HCT116 (cell line): ENCODE measurements at regions not wholly inside any gene's neighbourhood (a gene's known extent, or its start where the extent isn't known, plus 50 kb on each side); places are given as distances from the start of the nearest gene placed in this dataset.

ENCODE experiments used
- ATAC-seq: fragments of 200-7000 bp; cut with Tn5 transposase; 2 replicates; pipeline ENCODE4 v1.9.1; 2020; ENCODE audit warnings: mild to moderate bottlenecking, moderate library complexity
- BruUV-seq: library from RNA; stranded (reverse); fragments of 400-500 nt; replicated peaks from 2 replicates; lab custom pipeline; 2021; lab: Mats Ljungman, UMichigan
- CTCF ChIA-PET: fragments of 300-600 bp; sonication (Branson Sonifier 250); formaldehyde crosslinking; loops from one replicate; lab custom pipeline; 2021; ENCODE audit warnings: antibody characterized with exemption; lab: Charles Lee
- POLR2A ChIA-PET: fragments of 300-600, 350-600 bp; sonication (Branson Sonifier 250); formaldehyde crosslinking; loops from one replicate; lab custom pipeline; 2021; ENCODE audit warnings: antibody characterized with exemption; lab: Charles Lee
- RAD21 ChIA-PET, 2 experiments: fragments of 300-600 bp; sonication (Branson Sonifier 250); formaldehyde crosslinking; loops; one replicate each; lab custom pipeline; 2023; ENCODE audit warnings: low total read pairs in 2 of 2; ENCODE audit not compliant: uncharacterized antibody in 2 of 2, unreplicated experiment in 2 of 2, low non-redundant PET in 1 of 2; lab: Charles Lee
- DNase-seq: peaks from one replicate; pipeline ENCODE4 v3.0.0-alpha.2; 2010; ENCODE audit warnings: low read depth, low spot score
- H2AFZ ChIP-seq: fragments of 200-600 bp; shearing (Covaris generic), sonication (generic); 2 replicates; pipeline ENCODE4 v1.6.1; 2017; ENCODE audit warnings: low read depth, mixed run types, mixed read lengths, antibody characterized with exemption, low read length; ENCODE audit not compliant: poor library complexity, severe bottlenecking
- H3K27ac ChIP-seq: 2 replicates; pipeline ENCODE4 v1.5.1; 2012; ENCODE audit warnings: low read depth, low read length
- H3K27me3 ChIP-seq: fragments of 200-600 bp; sonication (generic); 2 replicates; pipeline ENCODE4 v1.6.1; 2016; ENCODE audit warnings: mixed run types, low read length, mixed read lengths; ENCODE audit not compliant: insufficient read depth
- H3K36me3 ChIP-seq, 2 experiments: fragments of 200-500 bp in 1 of 2; fragments of 200-600 bp in 1 of 2; sonication (Bioruptor generic) in 1 of 2; sonication (generic) in 1 of 2; 2 replicates each; pipeline versions ENCODE4 v1.5.1 to v1.6.1; 2014 to 2016; ENCODE audit warnings: low read length in 2 of 2, inconsistent platforms in 1 of 2, mixed read lengths in 1 of 2, mixed run types in 1 of 2; ENCODE audit not compliant: insufficient read depth in 2 of 2, control insufficient read depth in 1 of 2
- H3K4me1 ChIP-seq, 2 experiments: fragments of 200-600 bp in 1 of 2; sonication (generic) in 1 of 2; 2 replicates each; pipeline versions ENCODE4 v1.5.1 to v1.6.1; 2012 to 2017; ENCODE audit warnings: low read length in 2 of 2, inconsistent platforms in 1 of 2, mild to moderate bottlenecking in 1 of 2, mixed read lengths in 1 of 2, mixed run types in 1 of 2, moderate library complexity in 1 of 2; ENCODE audit not compliant: insufficient read depth in 2 of 2, control insufficient read depth in 1 of 2
- H3K4me2 ChIP-seq: fragments of 200-600 bp; sonication (generic); 2 replicates; pipeline ENCODE4 v1.6.1; 2017; ENCODE audit warnings: mixed run types, low read length, mixed read lengths
- H3K4me3 ChIP-seq, 2 experiments: fragments of 200-600 bp in 1 of 2; sonication (generic) in 1 of 2; replicated peaks in 1 of 2; 2 replicates each; pipeline ENCODE4 v1.5.1; 2011 to 2016; ENCODE audit warnings: low read length in 2 of 2, control low read depth in 1 of 2, low read depth in 1 of 2, mild to moderate bottlenecking in 1 of 2, mixed read lengths in 1 of 2, mixed run types in 1 of 2
- H3K79me2 ChIP-seq: fragments of 200-600 bp; sonication (generic); 2 replicates; pipeline ENCODE4 v1.6.1; 2017; ENCODE audit warnings: mild to moderate bottlenecking, mixed run types, low read length, moderate library complexity, mixed read lengths; ENCODE audit not compliant: insufficient read depth
- H3K9ac ChIP-seq: fragments of 200-600 bp; sonication (generic); 2 replicates; pipeline ENCODE4 v1.6.1; 2016; ENCODE audit warnings: low read length, mixed read lengths
- H3K9me2 ChIP-seq: fragments of 200-600 bp; sonication (generic), shearing (Covaris generic); 2 replicates; pipeline ENCODE4 v1.6.1; 2017; ENCODE audit warnings: mixed run types, mild to moderate bottlenecking, moderate library complexity; ENCODE audit not compliant: insufficient read depth
- H3K9me3 ChIP-seq, 2 experiments: fragments of 200-500 bp in 1 of 2; fragments of 200-600 bp in 1 of 2; sonication (Bioruptor generic) in 1 of 2; sonication (generic) in 1 of 2; 2 replicates each; pipeline ENCODE4 v1.6.1; 2014 to 2017; ENCODE audit warnings: low read length in 2 of 2, mixed read lengths in 2 of 2, inconsistent platforms in 1 of 2, low read depth in 1 of 2, mild to moderate bottlenecking in 1 of 2, mixed run types in 1 of 2, moderate library complexity in 1 of 2; ENCODE audit not compliant: control insufficient read depth in 1 of 2, insufficient read depth in 1 of 2
- H4K20me1 ChIP-seq: fragments of 200-600 bp; sonication (generic), shearing (Covaris generic); 2 replicates; pipeline ENCODE4 v1.6.1; 2017; ENCODE audit warnings: mixed run types, mild to moderate bottlenecking, moderate library complexity; ENCODE audit not compliant: insufficient read depth
- CEBPB ChIP-seq: IDR thresholded peaks from 2 replicates; pipeline ENCODE4 v1.6.1; 2012; ENCODE audit warnings: low read depth
- ELF1 ChIP-seq: IDR thresholded peaks from 2 replicates; pipeline ENCODE4 v1.6.1; 2012; ENCODE audit warnings: low read depth, borderline replicate concordance
- EZH2 ChIP-seq: fragments of 200-600 bp; sonication (generic); IDR thresholded peaks from 2 replicates; pipeline ENCODE4 v1.6.1; 2017; ENCODE audit warnings: antibody characterized with exemption, mixed run types
- POLR2A ChIP-seq: IDR thresholded peaks from 2 replicates; pipeline ENCODE4 v1.7.0; 2011; ENCODE audit warnings: borderline replicate concordance; ENCODE audit not compliant: insufficient read depth, insufficient read length; ENCODE audit errors: extremely low read depth
- POLR2AphosphoS5 ChIP-seq: IDR thresholded peaks from 2 replicates; pipeline ENCODE4 v1.6.1; 2011; ENCODE audit warnings: mild to moderate bottlenecking, low read depth, low read length, moderate library complexity
- REST ChIP-seq: IDR thresholded peaks from 2 replicates; pipeline ENCODE4 v1.6.1; 2012; ENCODE audit warnings: low read depth
- SP1 ChIP-seq: IDR thresholded peaks from 2 replicates; pipeline ENCODE4 v1.6.1; 2012; ENCODE audit warnings: low read depth
- TCF7L2 ChIP-seq: IDR thresholded peaks from 2 replicates; pipeline ENCODE4 v1.7.0; 2011; ENCODE audit warnings: borderline replicate concordance, inconsistent platforms; ENCODE audit not compliant: insufficient read depth, insufficient read length; ENCODE audit errors: extremely low read depth
- ZNF274 ChIP-seq: fragments of 200-500 bp; sonication (Bioruptor generic); IDR thresholded peaks from 2 replicates; pipeline ENCODE4 v1.6.1; 2014; ENCODE audit warnings: mild to moderate bottlenecking, low read depth, low read length, inconsistent platforms
- intact Hi-C: fragments of 100-400 bp; cut with micrococcal nuclease; formaldehyde crosslinking; loops from 2 replicates; pipeline ENCODE4 v1.10.0; 2022
- TF ChIP-seq, protein P1 (sequence below): IDR thresholded peaks from 2 replicates; pipeline ENCODE4 v1.6.1; 2011; ENCODE audit warnings: mild to moderate bottlenecking, low read length, moderate library complexity; ENCODE audit not compliant: insufficient replicate concordance; ENCODE audit errors: extremely low read depth
- TF ChIP-seq, protein P2 (sequence below): IDR thresholded peaks from 2 replicates; pipeline ENCODE4 v1.6.1; 2012

DNA sequence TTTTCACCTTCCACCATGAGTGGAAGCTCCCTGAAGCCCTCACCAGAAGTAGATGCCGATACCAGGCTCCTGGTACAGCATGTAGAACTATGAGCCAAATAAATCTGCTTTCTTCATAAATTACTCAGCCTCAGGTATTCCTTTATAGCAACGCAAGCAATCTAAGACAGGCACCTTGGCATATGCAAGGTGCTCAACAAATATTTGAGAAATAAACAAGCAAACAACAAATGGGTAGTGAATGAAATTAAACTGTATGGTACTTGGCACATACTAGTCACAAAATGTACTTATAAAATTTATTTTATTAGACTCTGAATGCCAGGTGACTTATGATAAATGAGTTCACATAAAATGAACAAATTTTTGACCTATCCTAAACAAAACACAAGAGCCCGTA lies 220.3 kb downstream of the MAFB start:
- ChIA-PET CTCF (no interaction called here), POLR2A (no interaction called here), RAD21 (no interaction called here)
- no peaks in the 10 kb centered on the region for H3K9me2 ChIP-seq
- intact Hi-C loops = no loop called here
- no peaks in the 10 kb centered on the region for H4K20me1 ChIP-seq
- H3K36me3 ChIP-seq = no peaks in the 10 kb centered on the region
- no TSS peak for BruUV-seq
- H3K4me3 ChIP-seq = no peak overlapping the region
- no peaks in the 10 kb centered on the region for H3K4me1 ChIP-seq
- H3K27ac ChIP-seq = no peak overlapping the region
- H3K9me3 ChIP-seq = no peaks in the 10 kb centered on the region
- peaks cover 6% of the 10 kb centered on the region; the same call in 1 of the 2 replicates for H3K27me3 ChIP-seq
- no peak for TF ChIP-seq SP1
- no peak for TF ChIP-seq CEBPB
- TF ChIP-seq TCF7L2 = no peak
- no peak for TF ChIP-seq POLR2A
- TF ChIP-seq EZH2 = no peak
- TF ChIP-seq ELF1 = no peak
- TF ChIP-seq POLR2AphosphoS5 = no peak
- TF ChIP-seq, protein P1, sequence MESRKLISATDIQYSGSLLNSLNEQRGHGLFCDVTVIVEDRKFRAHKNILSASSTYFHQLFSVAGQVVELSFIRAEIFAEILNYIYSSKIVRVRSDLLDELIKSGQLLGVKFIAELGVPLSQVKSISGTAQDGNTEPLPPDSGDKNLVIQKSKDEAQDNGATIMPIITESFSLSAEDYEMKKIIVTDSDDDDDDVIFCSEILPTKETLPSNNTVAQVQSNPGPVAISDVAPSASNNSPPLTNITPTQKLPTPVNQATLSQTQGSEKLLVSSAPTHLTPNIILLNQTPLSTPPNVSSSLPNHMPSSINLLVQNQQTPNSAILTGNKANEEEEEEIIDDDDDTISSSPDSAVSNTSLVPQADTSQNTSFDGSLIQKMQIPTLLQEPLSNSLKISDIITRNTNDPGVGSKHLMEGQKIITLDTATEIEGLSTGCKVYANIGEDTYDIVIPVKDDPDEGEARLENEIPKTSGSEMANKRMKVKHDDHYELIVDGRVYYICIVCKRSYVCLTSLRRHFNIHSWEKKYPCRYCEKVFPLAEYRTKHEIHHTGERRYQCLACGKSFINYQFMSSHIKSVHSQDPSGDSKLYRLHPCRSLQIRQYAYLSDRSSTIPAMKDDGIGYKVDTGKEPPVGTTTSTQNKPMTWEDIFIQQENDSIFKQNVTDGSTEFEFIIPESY = no peak
- no peak for TF ChIP-seq ZNF274
- no peak for TF ChIP-seq REST
- TF ChIP-seq, protein P2, sequence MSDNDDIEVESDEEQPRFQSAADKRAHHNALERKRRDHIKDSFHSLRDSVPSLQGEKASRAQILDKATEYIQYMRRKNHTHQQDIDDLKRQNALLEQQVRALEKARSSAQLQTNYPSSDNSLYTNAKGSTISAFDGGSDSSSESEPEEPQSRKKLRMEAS = no peak
- TF ChIP-seq, all 23 proteins: peak for 0
- DNase-seq (no peak), ATAC-seq (no peak)
- no peak overlapping the region for H3K9ac ChIP-seq
- H3K4me2 ChIP-seq = no peak overlapping the region
- H3K79me2 ChIP-seq = no peaks in the 10 kb centered on the region
- no peak overlapping the region for H2AFZ ChIP-seq
